Fibroblast of lung (primary cell): ENCODE measurements at regions not wholly inside any gene's neighbourhood (a gene's known extent, or its start where the extent isn't known, plus 50 kb on each side); places are given as distances from the start of the nearest gene placed in this dataset.

Source experiments
- DNase-seq, 2 donors: peaks; one replicate each; pipeline versions ENCODE4 v3.0.0 to v3.0.0-alpha.2; 2010; ENCODE audit warnings: low read depth in 2 of 2
- H2AFZ ChIP-seq: 2 replicates; pipeline ENCODE4 v1.5.1; 2012; ENCODE audit warnings: low read length, control low read depth, inconsistent platforms
- H3K27ac ChIP-seq: 2 replicates; pipeline ENCODE4 v1.5.1; 2011; ENCODE audit warnings: low read length, control low read depth; ENCODE audit not compliant: insufficient read depth
- H3K27me3 ChIP-seq: 2 replicates; pipeline ENCODE4 v1.5.1; 2011; ENCODE audit warnings: mild to moderate bottlenecking, low read length; ENCODE audit not compliant: control insufficient read depth, insufficient read depth
- H3K36me3 ChIP-seq: 2 replicates; pipeline ENCODE4 v1.5.1; 2011; ENCODE audit warnings: low read length; ENCODE audit not compliant: control insufficient read depth, insufficient read depth
- H3K4me1 ChIP-seq: 2 replicates; pipeline ENCODE4 v1.5.1; 2011; ENCODE audit warnings: low read length; ENCODE audit not compliant: control insufficient read depth, insufficient read depth; ENCODE audit errors: extremely low read depth
- H3K4me2 ChIP-seq: 2 replicates; pipeline ENCODE4 v1.5.1; 2011; ENCODE audit warnings: low read length, control low read depth; ENCODE audit not compliant: insufficient read depth; ENCODE audit errors: extremely low read depth
- H3K4me3 ChIP-seq, 4 experiments: fragments of 200-600 bp in 1 of 4; sonication (generic) in 1 of 4; replicated peaks in 1 of 4; 2 replicates each; pipeline ENCODE4 v1.5.1; 2011 to 2016; ENCODE audit warnings: low read length in 4 of 4, low read depth in 3 of 4, mild to moderate bottlenecking in 3 of 4, control low read depth in 2 of 4, inconsistent platforms in 1 of 4, mixed read lengths in 1 of 4; ENCODE audit not compliant: insufficient read depth in 1 of 4; ENCODE audit errors: control extremely low read depth in 1 of 4
- H3K79me2 ChIP-seq: 2 replicates; pipeline ENCODE4 v1.5.1; 2012; ENCODE audit warnings: mild to moderate bottlenecking, low read length, inconsistent platforms; ENCODE audit not compliant: control insufficient read depth, insufficient read depth
- H3K9ac ChIP-seq: 2 replicates; pipeline ENCODE4 v1.5.1; 2011; ENCODE audit warnings: mild to moderate bottlenecking, low read length, control low read depth; ENCODE audit not compliant: insufficient read depth
- H3K9me3 ChIP-seq: 2 replicates; pipeline ENCODE4 v1.5.1; 2012; ENCODE audit warnings: low read depth, low read length; ENCODE audit not compliant: control insufficient read depth, insufficient read depth
- H4K20me1 ChIP-seq: 2 replicates; pipeline ENCODE4 v1.5.1; 2011; ENCODE audit warnings: low read length; ENCODE audit not compliant: control insufficient read depth, insufficient read depth; ENCODE audit errors: extremely low read depth
- CTCF ChIP-seq, 2 donors: IDR thresholded peaks in 1 of 2; conservative IDR thresholded peaks in 1 of 2; 1 replicate in 1 of 2; 2 replicates in 1 of 2; pipeline ENCODE4 v1.5.1; 2011 to 2012; ENCODE audit warnings: low read length in 2 of 2, control low read depth in 1 of 2, inconsistent platforms in 1 of 2, low read depth in 1 of 2, mild to moderate bottlenecking in 1 of 2
- EZH2 ChIP-seq: IDR thresholded peaks from 2 replicates; pipeline ENCODE4 v1.5.1; 2012; ENCODE audit warnings: low read length, control low read depth, mild to moderate bottlenecking; ENCODE audit errors: missing control alignments

GRCh38 chr12:87766044-87766443 lies 263.2 kb downstream of the C12orf50 start:
- TF ChIP-seq CTCF (conservative IDR thresholded peaks at IDR 0.05 in 1 of 2, IDR thresholded peaks at IDR 0.05 in 1 of 2; ENCODE audit: low read depth in 1 of 2, low read length in 2 of 2): no peak
- no peak for TF ChIP-seq EZH2
- no peak overlapping the region for H3K27ac ChIP-seq
- no peaks in the 10 kb centered on the region for H3K4me1 ChIP-seq
- H3K9ac ChIP-seq: no peak overlapping the region
- no peaks in the 10 kb centered on the region for H3K36me3 ChIP-seq
- no peak overlapping the region for H3K4me3 ChIP-seq
- H3K79me2 ChIP-seq: no peaks in the 10 kb centered on the region
- DNase-seq: no peak
- H2AFZ ChIP-seq: no peak overlapping the region
- H3K4me2 ChIP-seq: no peak overlapping the region
- no peaks in the 10 kb centered on the region for H4K20me1 ChIP-seq
- H3K9me3 ChIP-seq: no peaks in the 10 kb centered on the region
- no peaks in the 10 kb centered on the region for H3K27me3 ChIP-seq

GRCh38 chr12:87760943-87761342 lies 268.3 kb downstream of the C12orf50 start:
- no peaks in the 10 kb centered on the region for H3K27me3 ChIP-seq
- no peaks in the 10 kb centered on the region for H3K79me2 ChIP-seq
- no peak overlapping the region for H3K4me3 ChIP-seq
- no peak overlapping the region for H3K4me2 ChIP-seq
- H3K4me1 ChIP-seq: no peaks in the 10 kb centered on the region
- DNase-seq: peak; percentile 12 to 13
- H3K9ac ChIP-seq: no peak overlapping the region
- no peak overlapping the region for H2AFZ ChIP-seq
- no peak overlapping the region for H3K27ac ChIP-seq
- no peaks in the 10 kb centered on the region for H4K20me1 ChIP-seq
- H3K36me3 ChIP-seq: no peaks in the 10 kb centered on the region
- no peak for TF ChIP-seq EZH2
- no peak for TF ChIP-seq CTCF (conservative IDR thresholded peaks at IDR 0.05 in 1 of 2, IDR thresholded peaks at IDR 0.05 in 1 of 2; ENCODE audit: low read depth in 1 of 2, low read length in 2 of 2)
- H3K9me3 ChIP-seq: no peaks in the 10 kb centered on the region

- TF ChIP-seq CTCF (conservative IDR thresholded peaks at IDR 0.05 in 1 of 2, IDR thresholded peaks at IDR 0.05 in 1 of 2; ENCODE audit: low read depth in 1 of 2, low read length in 2 of 2) (no peak), EZH2 (no peak)
- no peak overlapping the region for H2AFZ ChIP-seq
- no peaks in the 10 kb centered on the region for H3K36me3 ChIP-seq
- DNase-seq: peak in 1 of 2 donors; percentile 21
- no peaks in the 10 kb centered on the region for H3K4me1 ChIP-seq
- no peak overlapping the region for H3K27ac ChIP-seq
- H3K79me2 ChIP-seq: no peaks in the 10 kb centered on the region
- no peak overlapping the region for H3K4me3 ChIP-seq
- H3K9me3 ChIP-seq: no peaks in the 10 kb centered on the region
- no peaks in the 10 kb centered on the region for H3K27me3 ChIP-seq
- H4K20me1 ChIP-seq: no peaks in the 10 kb centered on the region
- no peak overlapping the region for H3K9ac ChIP-seq
- H3K4me2 ChIP-seq: no peak overlapping the region
Observed at GRCh38 chr12:87758271-87758670, 270.9 kb downstream of the C12orf50 start.
